Ishikawa (cell line): ENCODE measurements at regions not wholly inside any gene's neighbourhood (a gene's known extent, or its start where the extent isn't known, plus 50 kb on each side); places are given as distances from the start of the nearest gene placed in this dataset.

Source experiments
- CEBPB ChIP-seq: IDR thresholded peaks from 2 replicates; pipeline ENCODE4 v1.6.1; 2012
- CREB1 ChIP-seq: IDR thresholded peaks from 2 replicates; pipeline ENCODE4 v1.6.1; 2012; ENCODE audit warnings: low read depth
- EGR1 ChIP-seq: IDR thresholded peaks from 2 replicates; pipeline ENCODE4 v1.6.1; 2012
- EP300 ChIP-seq: IDR thresholded peaks from 2 replicates; pipeline ENCODE4 v1.6.1; 2012; ENCODE audit warnings: borderline replicate concordance
- FOXM1 ChIP-seq: IDR thresholded peaks from 2 replicates; pipeline ENCODE4 v1.6.1; 2012; ENCODE audit warnings: low read depth, borderline replicate concordance
- NFIC ChIP-seq: IDR thresholded peaks from 2 replicates; pipeline ENCODE4 v1.6.1; 2012
- RAD21 ChIP-seq: IDR thresholded peaks from 2 replicates; pipeline ENCODE4 v1.6.1; 2012; ENCODE audit warnings: low read depth
- TAF1 ChIP-seq: IDR thresholded peaks from 2 replicates; pipeline ENCODE4 v1.6.1; 2012; ENCODE audit warnings: low read depth, mild to moderate bottlenecking
- TCF12 ChIP-seq: IDR thresholded peaks from 2 replicates; pipeline ENCODE4 v1.6.1; 2012; ENCODE audit warnings: low read depth
- TEAD4 ChIP-seq: IDR thresholded peaks from 2 replicates; pipeline ENCODE4 v1.6.1; 2012
- YY1 ChIP-seq: IDR thresholded peaks from 2 replicates; pipeline ENCODE4 v1.6.1; 2012; ENCODE audit warnings: low read depth
- ZBTB7A ChIP-seq: IDR thresholded peaks from 2 replicates; pipeline ENCODE4 v1.6.1; 2012; ENCODE audit warnings: low read depth
- TF ChIP-seq, protein P1 (sequence below): IDR thresholded peaks from 2 replicates; pipeline ENCODE4 v1.6.1; 2012
- TF ChIP-seq, protein P2 (sequence below): IDR thresholded peaks from 2 replicates; pipeline ENCODE4 v1.6.1; 2012
- TF ChIP-seq, protein P3 (sequence below): IDR thresholded peaks from 2 replicates; pipeline ENCODE4 v1.6.1; 2012; ENCODE audit warnings: low read depth, mild to moderate bottlenecking

DNA sequence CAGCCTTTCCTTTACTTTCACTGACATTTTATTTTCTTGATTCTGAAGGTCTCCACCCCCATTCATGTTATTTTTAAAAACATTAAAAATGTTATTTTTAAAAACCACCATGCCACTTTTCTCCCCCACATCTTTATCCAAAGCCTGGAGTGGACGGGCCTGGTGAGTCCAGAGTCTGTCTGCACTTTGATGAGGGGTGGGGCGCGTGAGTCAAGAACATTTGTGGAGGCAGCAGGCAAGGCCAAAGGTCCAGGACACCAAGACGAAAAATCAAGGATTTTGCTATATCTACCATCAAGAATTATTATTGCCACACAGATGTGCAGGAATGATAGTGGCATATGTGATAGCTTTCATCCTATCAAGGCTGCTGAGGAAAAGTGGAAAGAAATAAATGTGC is 224.9 kb downstream of the FGF9 start:
- no peak for TF ChIP-seq CREB1

DNA sequence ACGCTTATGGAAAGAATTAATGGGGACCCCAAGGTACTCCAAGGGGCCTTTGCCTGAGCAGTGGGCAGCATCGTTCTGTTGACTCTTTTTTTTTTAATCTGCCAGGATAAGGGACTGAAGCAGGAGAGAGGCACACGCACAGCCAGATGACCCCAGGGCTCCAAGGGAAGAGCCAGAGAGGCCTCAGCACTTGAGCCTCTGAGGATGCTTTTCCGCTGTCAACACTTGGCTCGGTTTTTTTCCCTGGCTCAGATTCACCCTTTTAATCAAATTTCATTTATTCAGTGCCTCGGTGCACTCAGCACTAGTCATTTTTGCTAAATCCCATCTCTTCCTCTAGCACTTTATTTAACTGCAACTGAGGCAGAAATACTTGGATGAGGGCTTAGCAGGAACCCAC is 226.3 kb downstream of the FGF9 start:
- TF ChIP-seq CREB1 (no peak), YY1 (no peak)

DNA sequence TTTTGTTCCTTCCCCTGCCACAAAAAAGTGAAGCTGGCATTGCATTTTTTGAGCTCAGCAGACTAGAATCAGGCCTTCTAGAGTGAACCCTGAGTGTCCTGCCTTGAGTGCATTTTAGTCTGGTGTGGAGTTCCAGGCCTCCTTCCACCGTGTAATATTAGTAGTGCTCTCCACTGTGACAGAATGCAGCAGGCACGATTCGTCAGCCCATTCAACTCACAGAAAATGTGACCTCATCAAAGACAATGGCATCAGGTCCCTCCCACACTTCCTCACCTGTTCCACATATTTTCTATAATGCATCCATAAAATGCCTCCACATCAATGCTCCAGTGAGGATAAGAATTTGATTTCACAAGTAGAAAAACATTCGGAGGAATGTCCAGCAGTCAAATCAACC is 227.6 kb downstream of the FGF9 start:
- TF ChIP-seq CREB1, result peak; percentile 32; the same call in 1 of the 2 replicates
- TF ChIP-seq EP300, result no peak

DNA sequence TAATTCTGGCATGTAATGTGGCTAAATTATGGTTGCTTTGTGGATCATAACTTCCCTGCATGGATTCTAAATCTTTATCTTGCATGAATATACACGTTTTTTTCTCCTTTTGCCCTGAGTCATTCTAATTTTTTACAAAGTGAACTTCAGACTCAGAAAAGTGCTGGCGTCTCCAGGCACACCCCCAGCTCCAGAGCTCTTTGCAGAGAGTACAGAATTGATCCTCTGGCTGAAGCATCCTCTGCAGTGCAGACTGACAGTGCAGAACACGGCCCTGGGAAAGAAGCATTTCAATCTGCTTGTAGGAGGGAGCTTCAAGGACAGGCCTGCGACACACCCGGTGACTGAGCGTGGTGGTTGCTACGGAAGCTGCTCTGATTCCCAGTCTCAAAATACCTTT is 228.1 kb downstream of the FGF9 start:
- TF ChIP-seq TAF1 (no peak), NFIC (no peak), FOXM1 (no peak), EP300 (no peak), TCF12 (no peak), ZBTB7A (no peak)
- TF ChIP-seq, protein P1, sequence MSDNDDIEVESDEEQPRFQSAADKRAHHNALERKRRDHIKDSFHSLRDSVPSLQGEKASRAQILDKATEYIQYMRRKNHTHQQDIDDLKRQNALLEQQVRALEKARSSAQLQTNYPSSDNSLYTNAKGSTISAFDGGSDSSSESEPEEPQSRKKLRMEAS, result no peak

DNA sequence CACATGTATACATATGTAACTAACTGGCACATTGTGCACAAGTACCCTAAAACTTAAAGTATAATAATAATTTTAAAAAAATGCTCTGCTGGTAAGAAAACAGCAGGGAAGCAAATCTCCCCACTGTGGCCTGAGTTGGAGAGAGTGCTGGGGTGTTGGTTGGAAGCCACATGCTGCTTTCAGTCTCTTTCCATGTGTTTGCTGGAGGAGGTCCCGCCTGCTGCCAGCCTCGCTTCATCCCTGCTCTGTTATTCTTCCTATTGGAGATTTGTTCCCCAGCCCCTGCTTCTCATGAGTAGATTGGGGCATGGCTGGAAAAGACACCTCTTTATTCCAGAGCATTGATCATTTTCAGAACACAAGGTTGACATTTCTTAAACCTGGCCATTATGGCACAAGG is 230.5 kb downstream of the FGF9 start:
- TF ChIP-seq YY1 (no peak), NFIC (no peak), FOXM1 (no peak), TEAD4 (no peak), TCF12 (no peak), ZBTB7A (no peak), EP300 (no peak), EGR1 (no peak), CEBPB (no peak), TAF1 (no peak), RAD21 (no peak), CREB1 (no peak)
- TF ChIP-seq, protein P1, result no peak
- TF ChIP-seq, protein P2, sequence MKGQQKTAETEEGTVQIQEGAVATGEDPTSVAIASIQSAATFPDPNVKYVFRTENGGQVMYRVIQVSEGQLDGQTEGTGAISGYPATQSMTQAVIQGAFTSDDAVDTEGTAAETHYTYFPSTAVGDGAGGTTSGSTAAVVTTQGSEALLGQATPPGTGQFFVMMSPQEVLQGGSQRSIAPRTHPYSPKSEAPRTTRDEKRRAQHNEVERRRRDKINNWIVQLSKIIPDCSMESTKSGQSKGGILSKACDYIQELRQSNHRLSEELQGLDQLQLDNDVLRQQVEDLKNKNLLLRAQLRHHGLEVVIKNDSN, result no peak
- TF ChIP-seq, protein P3, sequence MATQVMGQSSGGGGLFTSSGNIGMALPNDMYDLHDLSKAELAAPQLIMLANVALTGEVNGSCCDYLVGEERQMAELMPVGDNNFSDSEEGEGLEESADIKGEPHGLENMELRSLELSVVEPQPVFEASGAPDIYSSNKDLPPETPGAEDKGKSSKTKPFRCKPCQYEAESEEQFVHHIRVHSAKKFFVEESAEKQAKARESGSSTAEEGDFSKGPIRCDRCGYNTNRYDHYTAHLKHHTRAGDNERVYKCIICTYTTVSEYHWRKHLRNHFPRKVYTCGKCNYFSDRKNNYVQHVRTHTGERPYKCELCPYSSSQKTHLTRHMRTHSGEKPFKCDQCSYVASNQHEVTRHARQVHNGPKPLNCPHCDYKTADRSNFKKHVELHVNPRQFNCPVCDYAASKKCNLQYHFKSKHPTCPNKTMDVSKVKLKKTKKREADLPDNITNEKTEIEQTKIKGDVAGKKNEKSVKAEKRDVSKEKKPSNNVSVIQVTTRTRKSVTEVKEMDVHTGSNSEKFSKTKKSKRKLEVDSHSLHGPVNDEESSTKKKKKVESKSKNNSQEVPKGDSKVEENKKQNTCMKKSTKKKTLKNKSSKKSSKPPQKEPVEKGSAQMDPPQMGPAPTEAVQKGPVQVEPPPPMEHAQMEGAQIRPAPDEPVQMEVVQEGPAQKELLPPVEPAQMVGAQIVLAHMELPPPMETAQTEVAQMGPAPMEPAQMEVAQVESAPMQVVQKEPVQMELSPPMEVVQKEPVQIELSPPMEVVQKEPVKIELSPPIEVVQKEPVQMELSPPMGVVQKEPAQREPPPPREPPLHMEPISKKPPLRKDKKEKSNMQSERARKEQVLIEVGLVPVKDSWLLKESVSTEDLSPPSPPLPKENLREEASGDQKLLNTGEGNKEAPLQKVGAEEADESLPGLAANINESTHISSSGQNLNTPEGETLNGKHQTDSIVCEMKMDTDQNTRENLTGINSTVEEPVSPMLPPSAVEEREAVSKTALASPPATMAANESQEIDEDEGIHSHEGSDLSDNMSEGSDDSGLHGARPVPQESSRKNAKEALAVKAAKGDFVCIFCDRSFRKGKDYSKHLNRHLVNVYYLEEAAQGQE, result no peak

DNA sequence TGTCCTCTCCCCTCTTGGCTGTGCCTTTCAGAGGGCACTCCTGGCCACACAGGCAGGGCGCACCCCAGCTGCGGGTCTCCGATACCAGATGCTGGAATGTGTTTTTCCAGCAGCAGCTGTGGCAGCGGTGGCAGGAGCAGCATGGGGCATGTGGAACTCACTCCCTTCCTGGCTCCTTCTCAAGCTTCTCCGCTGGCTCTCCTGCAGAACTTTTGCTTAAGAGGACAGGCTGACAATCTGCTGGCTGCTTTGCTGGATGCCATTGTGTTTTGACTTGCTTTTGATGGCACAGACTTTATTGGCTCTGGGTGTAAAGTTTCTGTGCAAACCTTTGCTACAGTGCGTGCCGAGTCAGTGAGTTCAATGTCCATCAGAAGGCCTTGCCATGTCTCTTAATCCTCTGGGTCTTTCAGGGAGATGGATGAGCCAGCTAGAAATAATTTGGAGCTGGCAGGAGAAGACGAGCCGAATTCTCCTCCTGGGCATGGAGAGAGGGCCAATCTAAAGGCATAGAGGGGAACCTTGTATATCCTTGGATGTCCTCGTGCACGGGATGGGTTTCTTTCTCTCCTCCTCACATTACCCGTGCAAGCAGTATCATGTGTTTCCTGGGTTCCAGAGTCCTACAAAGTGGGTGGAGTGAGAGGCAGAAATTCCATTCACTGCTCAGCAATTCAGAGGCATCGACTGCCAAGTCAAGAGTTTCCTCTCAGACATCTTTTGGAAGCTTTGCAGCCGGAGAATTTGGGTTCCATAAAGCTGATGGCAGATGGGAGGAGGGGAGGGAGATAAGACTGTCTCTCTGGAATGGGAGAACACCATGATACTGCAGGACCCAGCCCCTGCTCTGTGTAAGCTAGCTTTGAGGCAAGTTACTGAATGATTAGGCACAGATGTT is 231.2 kb downstream of the FGF9 start:
- TF ChIP-seq TCF12, result no peak

DNA sequence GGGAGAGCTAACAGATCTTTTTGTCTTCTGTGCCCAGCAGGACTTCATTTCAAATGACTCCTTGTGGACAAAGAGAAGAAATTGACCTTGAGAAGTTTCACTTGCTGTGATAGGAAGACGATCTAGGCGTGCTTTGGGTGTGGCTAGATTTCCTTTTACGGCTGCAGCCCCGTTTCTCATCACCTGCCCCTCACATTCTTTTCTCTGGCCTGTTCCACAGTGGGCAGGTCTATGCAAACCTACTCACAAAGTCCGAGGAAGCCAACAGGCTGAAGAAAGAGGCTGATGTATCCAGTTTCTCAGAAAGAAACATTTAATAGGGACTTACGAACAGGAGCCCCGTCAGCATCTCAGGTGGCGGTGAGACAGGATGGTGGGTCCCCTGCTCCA is 231.8 kb downstream of the FGF9 start:
- TF ChIP-seq EGR1 (no peak), RAD21 (no peak), YY1 (no peak), CREB1 (no peak)

DNA sequence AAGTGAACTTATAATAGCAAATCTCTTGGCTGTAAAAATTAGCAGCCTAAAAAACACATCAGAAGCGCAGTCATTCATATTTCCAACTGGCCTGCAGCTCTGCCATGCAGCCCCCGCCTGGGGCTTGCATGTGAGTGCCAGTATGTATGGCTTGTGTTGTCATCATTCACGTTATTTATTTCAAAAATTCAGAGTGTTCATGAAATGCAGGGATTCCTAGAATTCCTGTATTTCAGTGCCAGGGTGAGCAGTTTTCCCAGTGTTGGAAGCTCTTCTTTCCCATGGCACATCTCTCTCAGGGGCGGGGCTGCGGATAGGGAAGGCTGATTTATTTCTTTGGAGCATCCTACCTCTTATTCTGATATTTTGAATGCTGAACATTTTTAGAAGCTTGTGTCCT is 234.6 kb downstream of the FGF9 start:
- TF ChIP-seq EGR1 (no peak), CEBPB (no peak), TAF1 (no peak), YY1 (no peak), RAD21 (no peak), FOXM1 (no peak), TCF12 (no peak), EP300 (no peak), TEAD4 (no peak), CREB1 (no peak), NFIC (no peak), ZBTB7A (no peak)
- TF ChIP-seq, protein P1, result no peak
- TF ChIP-seq, protein P3, result no peak
- TF ChIP-seq, protein P2, result no peak
